Gastroesophageal sphincter (tissue), 4 donors: ENCODE measurements at regions not wholly inside any gene's neighbourhood (a gene's known extent, or its start where the extent isn't known, plus 50 kb on each side); places are given as distances from the start of the nearest gene placed in this dataset.
"Not testable (repeated sequence)": the region's sequence is repeated elsewhere in the genome, so short reads cannot be mapped to it uniquely, and the experiment has no call there.

Source experiments
- ATAC-seq: fragments of 150-250 bp; one replicate; pipeline ENCODE4 v1.9.1; 2016; ENCODE audit warnings: mild to moderate bottlenecking, moderate library complexity
- H3K27ac ChIP-seq, 4 donors: fragments of 200-600 bp; sonication (generic) in 3 of 4; 1 replicate in 3 of 4; 2 replicates in 1 of 4; pipeline ENCODE4 v1.5.1; 2016 to 2019
- H3K27me3 ChIP-seq: fragments of 200-600 bp; sonication (generic); one replicate; pipeline ENCODE4 v1.5.1; 2019
- H3K36me3 ChIP-seq, 2 donors: fragments of 200-600 bp; sonication (generic); one replicate each; pipeline ENCODE4 v1.5.1; 2019; ENCODE audit warnings: control low read depth in 1 of 2
- H3K4me1 ChIP-seq, 3 donors: fragments of 200-600 bp; sonication (generic); 1 replicate in 2 of 3; 2 replicates in 1 of 3; pipeline ENCODE4 v1.5.1; 2016 to 2019; ENCODE audit warnings: control low read depth in 2 of 3
- H3K4me3 ChIP-seq, 2 donors: fragments of 200-600 bp; sonication (generic); one replicate each; pipeline ENCODE4 v1.5.1; 2019; ENCODE audit warnings: mild to moderate bottlenecking in 1 of 2, moderate library complexity in 1 of 2
- H3K9me3 ChIP-seq, 3 donors: fragments of 200-600 bp; sonication (generic); one replicate each; pipeline ENCODE4 v1.5.1; 2017 to 2019; ENCODE audit warnings: control low read depth in 2 of 3
- EP300 ChIP-seq: sonication (generic); formaldehyde crosslinking; IDR thresholded peaks from one replicate; pipeline ENCODE4 v1.6.1; 2017; ENCODE audit warnings: antibody characterized with exemption, mild to moderate bottlenecking
- POLR2A ChIP-seq, 2 donors: fragments of 450-650 bp; IDR thresholded peaks; one replicate each; pipeline ENCODE4 v1.6.1; 2017; ENCODE audit warnings: antibody characterized with exemption in 2 of 2, mild to moderate bottlenecking in 2 of 2, moderate library complexity in 1 of 2
- POLR2AphosphoS5 ChIP-seq: sonication (generic); formaldehyde crosslinking; IDR thresholded peaks from one replicate; pipeline ENCODE4 v1.6.1; 2017; ENCODE audit warnings: antibody characterized with exemption
- WGBS, 2 donors: methylation state at CpG; one replicate each; pipeline ENCODE4 v1.1.5; 2018; ENCODE audit warnings: low coverage in 1 of 2; 5-methylcytosine and 5-hydroxymethylcytosine counted together
- TF ChIP-seq, protein P1 (sequence below), 4 experiments: fragments of 200-600 bp in 2 of 4; fragments of 450-650 bp in 2 of 4; sonication (generic) in 1 of 4; IDR thresholded peaks; one replicate each; pipeline ENCODE4 v1.5.1; 2017 to 2019; ENCODE audit warnings: antibody characterized with exemption in 4 of 4, mild to moderate bottlenecking in 2 of 4, moderate library complexity in 2 of 4

DNA sequence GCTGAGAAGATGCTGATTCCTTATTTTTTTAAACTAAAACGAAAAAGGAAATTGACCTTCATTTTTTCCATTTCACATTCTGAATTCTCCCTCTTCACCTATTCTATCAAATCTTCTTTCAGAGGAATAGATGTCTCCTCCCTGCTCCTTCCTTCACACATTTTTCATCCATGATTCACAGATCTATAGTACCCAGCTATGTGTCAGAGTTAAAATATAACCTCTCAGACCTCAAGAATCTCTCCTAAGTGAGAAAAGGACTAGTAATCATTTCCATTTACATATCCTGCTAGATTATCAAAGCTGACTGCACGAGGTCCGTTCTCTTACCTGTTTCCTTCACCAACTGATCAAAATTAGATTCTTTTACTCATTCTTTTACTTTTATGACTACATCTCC is 1297.6 kb upstream of the ALCAM start:
- no peaks in the 10 kb centered on the region for H3K36me3 ChIP-seq
- H3K4me3 ChIP-seq = no peak overlapping the region
- H3K9me3 ChIP-seq = no peaks in the 10 kb centered on the region
- no peaks in the 10 kb centered on the region for H3K27me3 ChIP-seq
- TF ChIP-seq, protein P1, sequence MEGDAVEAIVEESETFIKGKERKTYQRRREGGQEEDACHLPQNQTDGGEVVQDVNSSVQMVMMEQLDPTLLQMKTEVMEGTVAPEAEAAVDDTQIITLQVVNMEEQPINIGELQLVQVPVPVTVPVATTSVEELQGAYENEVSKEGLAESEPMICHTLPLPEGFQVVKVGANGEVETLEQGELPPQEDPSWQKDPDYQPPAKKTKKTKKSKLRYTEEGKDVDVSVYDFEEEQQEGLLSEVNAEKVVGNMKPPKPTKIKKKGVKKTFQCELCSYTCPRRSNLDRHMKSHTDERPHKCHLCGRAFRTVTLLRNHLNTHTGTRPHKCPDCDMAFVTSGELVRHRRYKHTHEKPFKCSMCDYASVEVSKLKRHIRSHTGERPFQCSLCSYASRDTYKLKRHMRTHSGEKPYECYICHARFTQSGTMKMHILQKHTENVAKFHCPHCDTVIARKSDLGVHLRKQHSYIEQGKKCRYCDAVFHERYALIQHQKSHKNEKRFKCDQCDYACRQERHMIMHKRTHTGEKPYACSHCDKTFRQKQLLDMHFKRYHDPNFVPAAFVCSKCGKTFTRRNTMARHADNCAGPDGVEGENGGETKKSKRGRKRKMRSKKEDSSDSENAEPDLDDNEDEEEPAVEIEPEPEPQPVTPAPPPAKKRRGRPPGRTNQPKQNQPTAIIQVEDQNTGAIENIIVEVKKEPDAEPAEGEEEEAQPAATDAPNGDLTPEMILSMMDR (IDR thresholded peaks at IDR 0.05) = no peak
- TF ChIP-seq POLR2AphosphoS5 = no peak
- no peak for TF ChIP-seq EP300
- TF ChIP-seq POLR2A (IDR thresholded peaks at IDR 0.05) = no peak
- ATAC-seq = no peak
- no peaks in the 10 kb centered on the region for H3K4me1 ChIP-seq
- H3K27ac ChIP-seq = no peak overlapping the region
- 70 to 80% methylated on average over 3 of the region's 3 CpGs for WGBS, 2 donors

DNA sequence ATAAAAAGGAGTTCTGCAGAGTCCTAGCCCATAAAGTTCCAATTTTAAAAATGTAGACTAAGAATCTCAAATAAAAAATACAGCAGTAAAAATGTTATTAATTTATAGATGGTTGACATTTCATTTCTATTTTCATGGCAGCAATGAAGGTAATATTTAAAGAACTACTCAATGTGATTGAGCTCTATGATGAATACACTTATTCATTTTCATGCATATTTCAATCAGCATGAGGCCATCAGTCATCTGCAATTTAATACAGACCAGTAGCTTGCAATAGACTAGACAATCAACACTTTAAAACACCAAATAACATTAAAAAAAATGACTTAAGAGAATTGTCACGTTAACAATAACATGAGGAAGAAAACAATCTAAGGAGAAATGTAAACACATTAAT is 1295.8 kb upstream of the ALCAM start:
- H3K27me3 ChIP-seq = no peaks in the 10 kb centered on the region
- H3K9me3 ChIP-seq = no peaks in the 10 kb centered on the region
- 43 to 57% methylated on average over 1 of the region's 1 CpG for WGBS, 2 donors
- H3K4me1 ChIP-seq = no peaks in the 10 kb centered on the region
- H3K36me3 ChIP-seq = no peaks in the 10 kb centered on the region
- ATAC-seq = no peak
- H3K27ac ChIP-seq = no peak overlapping the region
- TF ChIP-seq, protein P1 (IDR thresholded peaks at IDR 0.05) = no peak
- TF ChIP-seq POLR2A (IDR thresholded peaks at IDR 0.05) (no peak), POLR2AphosphoS5 (no peak), EP300 (no peak)
- no peak overlapping the region for H3K4me3 ChIP-seq

DNA sequence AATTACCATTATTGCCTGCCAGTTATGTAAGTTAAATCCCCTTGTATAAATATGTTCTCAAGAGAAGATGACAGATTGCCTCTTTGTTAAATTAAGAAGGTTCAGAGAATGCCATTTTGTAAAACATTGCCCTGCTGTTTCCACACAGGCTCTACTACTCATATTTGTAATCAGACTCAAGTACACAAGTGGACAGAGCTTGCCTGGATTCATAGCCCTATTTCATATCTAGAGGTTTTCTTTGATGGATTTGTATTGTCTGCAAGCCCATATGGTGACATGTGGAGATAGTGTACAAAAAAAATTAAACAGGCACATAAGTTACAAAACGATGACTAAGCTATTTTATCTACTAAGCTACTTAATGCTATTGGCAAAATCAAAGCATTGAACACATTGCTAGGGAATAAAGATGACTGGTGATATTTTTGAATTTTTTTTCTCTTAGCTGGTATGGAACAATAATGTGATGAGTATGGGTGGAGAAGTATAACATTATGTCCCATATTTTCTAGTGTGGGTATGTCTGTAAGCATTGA is 1286.6 kb upstream of the ALCAM start:
- Histone ChIP-seq H3K27ac (no peak overlapping the region), H3K27me3 (no peaks in the 10 kb centered on the region), H3K4me1 (no peaks in the 10 kb centered on the region), H3K36me3 (no peaks in the 10 kb centered on the region), H3K9me3 (no peaks in the 10 kb centered on the region), H3K4me3 (no peak overlapping the region)
- WGBS, 2 donors = 14 to 67% methylated on average over 1 of the region's 1 CpG
- no peak for ATAC-seq
- no peak for TF ChIP-seq EP300
- TF ChIP-seq, protein P1 (IDR thresholded peaks at IDR 0.05) = no peak

DNA sequence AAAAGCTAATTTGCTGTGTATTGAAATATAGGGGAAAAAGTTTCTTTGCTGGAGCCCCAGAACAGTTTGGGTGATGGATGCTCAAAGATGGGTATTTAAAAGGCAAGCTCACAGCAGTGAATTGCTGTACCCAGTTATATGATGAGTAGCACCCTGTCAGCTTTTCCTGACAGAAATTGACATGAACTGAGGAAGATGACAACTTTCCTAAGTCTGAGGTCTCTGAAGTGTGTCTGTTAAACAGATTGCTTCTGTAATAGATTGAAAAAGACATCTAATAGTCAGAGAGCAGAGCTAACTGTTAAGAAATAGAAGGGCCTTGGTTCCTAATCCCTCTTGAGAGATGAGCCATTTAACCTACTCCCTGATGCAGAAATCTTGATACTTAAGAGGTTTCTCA is 1278.0 kb upstream of the ALCAM start:
- H3K27me3 ChIP-seq = no peaks in the 10 kb centered on the region

DNA sequence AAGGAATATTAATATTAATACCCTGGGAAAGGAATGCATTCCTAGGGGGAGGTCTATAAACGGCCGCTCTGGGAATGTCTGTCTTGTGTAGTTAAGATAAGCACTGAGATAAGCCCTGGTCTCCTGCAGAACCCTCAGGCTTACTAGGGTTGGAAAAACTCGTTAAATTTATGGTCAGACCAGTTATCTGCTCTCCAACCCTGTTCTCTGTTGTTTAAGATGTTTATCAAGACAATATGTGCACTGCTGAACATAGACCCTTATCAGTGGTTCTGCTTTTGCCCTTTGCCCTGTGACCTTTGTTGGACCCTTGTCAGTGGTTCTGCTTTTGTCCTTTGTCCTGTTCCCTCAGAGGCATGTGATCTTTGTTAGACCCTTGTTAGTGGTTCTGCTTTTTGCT is 1276.7 kb upstream of the ALCAM start:
- H3K4me1 ChIP-seq, H3K27ac ChIP-seq, H3K27me3 ChIP-seq, H3K4me3 ChIP-seq, H3K36me3 ChIP-seq, ATAC-seq: not testable (repeated sequence)
- WGBS, 2 donors = 83 to 86% methylated on average over 1 to 3 of the region's 3 CpGs
- peaks cover 0 to 13% (median 0%) of the 10 kb centered on the region in 3 donors for H3K9me3 ChIP-seq

More for the DNA sequence above, 1278.0 kb upstream of the ALCAM start:
- Histone ChIP-seq H3K27ac (no peak overlapping the region), H3K9me3 (peaks cover 0 to 13% (median 0%) of the 10 kb centered on the region in 3 donors), H3K4me1 (no peaks in the 10 kb centered on the region), H3K36me3 (no peaks in the 10 kb centered on the region), H3K4me3 (no peak overlapping the region)
- ATAC-seq = no peak
- TF ChIP-seq POLR2A (IDR thresholded peaks at IDR 0.05) (no peak), POLR2AphosphoS5 (no peak), EP300 (no peak)
- TF ChIP-seq, protein P1 (IDR thresholded peaks at IDR 0.05) = no peak

DNA sequence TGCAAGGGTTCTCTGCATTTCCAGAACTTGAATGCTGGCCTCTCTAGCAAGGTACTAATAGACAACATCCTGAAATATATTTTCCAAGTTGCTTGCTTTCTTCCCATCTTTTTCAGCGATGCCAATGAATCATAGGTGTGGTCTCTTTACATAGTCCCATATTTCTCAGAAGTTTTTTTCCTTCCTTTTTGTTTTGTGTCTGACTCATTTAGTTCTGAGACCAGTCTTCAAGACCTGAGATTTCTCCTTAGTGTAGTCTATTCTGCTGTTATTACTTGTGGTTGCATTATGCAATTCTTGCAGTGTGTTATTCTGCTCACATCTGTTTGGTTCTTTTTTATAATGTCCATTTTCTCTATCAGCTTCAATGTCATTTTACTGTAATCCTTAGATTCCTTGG is 1265.0 kb upstream of the ALCAM start:
- Histone ChIP-seq H3K27ac (no peak overlapping the region), H3K9me3 (no peaks in the 10 kb centered on the region), H3K4me3 (no peak overlapping the region), H3K4me1 (no peaks in the 10 kb centered on the region), H3K27me3 (no peaks in the 10 kb centered on the region), H3K36me3 (no peaks in the 10 kb centered on the region)
- ATAC-seq = no peak
- WGBS, 2 donors = 79 to 86% methylated on average over 1 of the region's 1 CpG
- TF ChIP-seq EP300 = no peak
- no peak for TF ChIP-seq POLR2AphosphoS5
- TF ChIP-seq POLR2A (IDR thresholded peaks at IDR 0.05) = no peak
- TF ChIP-seq, protein P1 (IDR thresholded peaks at IDR 0.05) = no peak
